HepG2 (cell line): ENCODE measurements at regions not wholly inside any gene's neighbourhood (a gene's known extent, or its start where the extent isn't known, plus 50 kb on each side); places are given as distances from the start of the nearest gene placed in this dataset.

Experiments used
- EHMT2 ChIP-seq: fragments of 200-600 bp; sonication (generic); IDR thresholded peaks from 2 replicates; pipeline ENCODE4 v1.7.0; 2017; ENCODE audit warnings: antibody characterized with exemption, low read depth, low read length, borderline replicate concordance
- EZH2 ChIP-seq: conservative IDR thresholded peaks from 2 replicates; pipeline ENCODE4 v1.6.1; 2012; ENCODE audit warnings: mild to moderate bottlenecking, low read depth, low read length, moderate library complexity
- FOXA3 ChIP-seq: IDR thresholded peaks from 2 replicates; pipeline ENCODE4 v1.6.1; 2016; ENCODE audit warnings: missing genetic modification reagents, missing compliant biosample characterization
- HES4 ChIP-seq: sonication (generic); formaldehyde crosslinking; IDR thresholded peaks from 2 replicates; pipeline ENCODE4 v1.9.0; 2021; ENCODE audit warnings: mild to moderate bottlenecking, missing genetic modification reagents, borderline replicate concordance
- HNRNPK ChIP-seq: fragments of 200-400 bp; formaldehyde crosslinking; IDR thresholded peaks from 2 replicates; pipeline ENCODE4 v1.6.1; 2018; ENCODE audit warnings: low read length, low read depth, moderate library complexity, mild to moderate bottlenecking; ENCODE audit not compliant: poor library complexity, severe bottlenecking
- NR2F1 ChIP-seq, 2 experiments: fragments of 450-650 bp in 1 of 2; formaldehyde crosslinking in 1 of 2; IDR thresholded peaks; 2 replicates each; pipeline versions ENCODE4 v1.5.0 to v1.6.1; 2016 to 2020; ENCODE audit warnings: mild to moderate bottlenecking in 1 of 2, missing compliant biosample characterization in 1 of 2, missing genetic modification reagents in 1 of 2, moderate library complexity in 1 of 2
- SCMH1 ChIP-seq: sonication (generic); formaldehyde crosslinking; IDR thresholded peaks from 2 replicates; pipeline ENCODE4 v1.9.0; 2021; ENCODE audit warnings: missing genetic modification reagents, mild to moderate bottlenecking, borderline replicate concordance
- SNRNP70 ChIP-seq: fragments of 200-400 bp; formaldehyde crosslinking; IDR thresholded peaks from 2 replicates; pipeline ENCODE4 v1.6.1; 2017; ENCODE audit warnings: mild to moderate bottlenecking, low read depth, low read length, moderate library complexity
- SRSF4 ChIP-seq: fragments of 200-400 bp; formaldehyde crosslinking; IDR thresholded peaks from one replicate; pipeline ENCODE4 v1.6.1; 2018; ENCODE audit warnings: mild to moderate bottlenecking, low read depth, low read length, moderate library complexity; ENCODE audit not compliant: poor library complexity, severe bottlenecking
- TAF1 ChIP-seq: sonication (generic); formaldehyde crosslinking; IDR thresholded peaks from 2 replicates; pipeline ENCODE4 v1.4.0; 2020; ENCODE audit warnings: missing genetic modification reagents
- WIZ ChIP-seq: sonication (generic); formaldehyde crosslinking; IDR thresholded peaks from 2 replicates; pipeline ENCODE4 v1.5.1; 2020; ENCODE audit warnings: mild to moderate bottlenecking, missing genetic modification reagents
- ZBTB1 ChIP-seq: sonication (generic); formaldehyde crosslinking; IDR thresholded peaks from 2 replicates; pipeline ENCODE4 v1.4.0; 2020; ENCODE audit warnings: missing genetic modification reagents, borderline replicate concordance
- ZBTB21 ChIP-seq: sonication (generic); formaldehyde crosslinking; IDR thresholded peaks from 2 replicates; pipeline ENCODE4 v1.4.0; 2020; ENCODE audit warnings: missing genetic modification reagents
- ZNF33B ChIP-seq: sonication (generic); formaldehyde crosslinking; IDR thresholded peaks from 2 replicates; pipeline ENCODE4 v1.5.1; 2020; ENCODE audit warnings: mild to moderate bottlenecking, missing genetic modification reagents
- ZNF343 ChIP-seq: sonication (generic); formaldehyde crosslinking; IDR thresholded peaks from 2 replicates; pipeline ENCODE4 v1.4.0; 2020; ENCODE audit warnings: mild to moderate bottlenecking, missing genetic modification reagents
- ZNF382 ChIP-seq: sonication (generic); formaldehyde crosslinking; IDR thresholded peaks from 2 replicates; pipeline ENCODE4 v1.5.0; 2020; ENCODE audit warnings: missing genetic modification reagents, mild to moderate bottlenecking, borderline replicate concordance
- ZNF598 ChIP-seq: sonication (generic); formaldehyde crosslinking; IDR thresholded peaks from 2 replicates; pipeline ENCODE4 v1.5.1; 2020; ENCODE audit warnings: mild to moderate bottlenecking, missing genetic modification reagents, borderline replicate concordance
- ZNF615 ChIP-seq: sonication (generic); formaldehyde crosslinking; IDR thresholded peaks from 2 replicates; pipeline ENCODE4 v1.5.0; 2020; ENCODE audit warnings: mild to moderate bottlenecking, missing genetic modification reagents, borderline replicate concordance
- ZNF703 ChIP-seq: sonication (generic); formaldehyde crosslinking; IDR thresholded peaks from 2 replicates; pipeline ENCODE4 v1.5.1; 2020; ENCODE audit warnings: missing genetic modification reagents, mild to moderate bottlenecking, moderate library complexity, borderline replicate concordance
- ZNF777 ChIP-seq: sonication (generic); formaldehyde crosslinking; IDR thresholded peaks from 2 replicates; pipeline ENCODE4 v1.4.0; 2020; ENCODE audit warnings: missing genetic modification reagents
- TF ChIP-seq, protein P1 (sequence below): IDR thresholded peaks from 2 replicates; pipeline ENCODE4 v1.6.1; 2016; ENCODE audit warnings: missing genetic modification reagents, missing compliant biosample characterization
- TF ChIP-seq, protein P2 (sequence below): sonication (generic); formaldehyde crosslinking; IDR thresholded peaks from 2 replicates; pipeline ENCODE4 v1.8.1; 2023; ENCODE audit warnings: mild to moderate bottlenecking, moderate library complexity, missing genetic modification reagents
- TF ChIP-seq, protein P3 (sequence below): sonication (generic); formaldehyde crosslinking; IDR thresholded peaks from 2 replicates; pipeline ENCODE4 v1.8.0; 2022; ENCODE audit warnings: missing genetic modification reagents, low read depth, mild to moderate bottlenecking, borderline replicate concordance
- TF ChIP-seq, protein P4 (sequence below): sonication (generic); formaldehyde crosslinking; IDR thresholded peaks from 2 replicates; pipeline ENCODE4 v1.8.1; 2023; ENCODE audit warnings: missing genetic modification reagents, mild to moderate bottlenecking, borderline replicate concordance
- TF ChIP-seq, protein P5 (sequence below): sonication (generic); formaldehyde crosslinking; IDR thresholded peaks from 2 replicates; pipeline ENCODE4 v1.4.0; 2020; ENCODE audit warnings: missing genetic modification reagents, borderline replicate concordance

DNA sequence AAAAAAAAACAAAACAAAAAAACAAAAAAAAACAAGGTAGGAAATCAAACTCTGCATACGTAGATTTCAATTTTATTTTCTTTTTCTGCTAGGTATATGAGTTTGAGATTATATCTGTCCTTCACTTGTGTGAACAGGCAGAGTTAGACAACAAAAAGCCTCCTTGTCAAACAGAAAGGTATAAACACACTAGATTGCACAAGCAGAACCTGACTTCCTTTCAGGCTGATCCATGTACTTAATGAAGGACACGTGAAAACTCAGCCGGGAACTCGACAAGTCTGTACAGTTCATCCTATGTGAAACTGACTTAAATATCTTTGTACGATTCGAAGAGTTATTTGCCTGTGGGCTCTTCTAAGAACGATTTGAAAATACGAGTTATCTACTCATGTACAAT lies 254.1 kb downstream of the ARL4A start (continued):
- no peak for TF ChIP-seq ZNF343 (CRISPR knock-in tag)
- TF ChIP-seq, protein P1, sequence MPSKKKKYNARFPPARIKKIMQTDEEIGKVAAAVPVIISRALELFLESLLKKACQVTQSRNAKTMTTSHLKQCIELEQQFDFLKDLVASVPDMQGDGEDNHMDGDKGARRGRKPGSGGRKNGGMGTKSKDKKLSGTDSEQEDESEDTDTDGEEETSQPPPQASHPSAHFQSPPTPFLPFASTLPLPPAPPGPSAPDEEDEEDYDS (CRISPR knock-in tag) = 0 out of 2 replicates have a peak, but pooled peaks have one; percentile 13
- TF ChIP-seq, protein P2, sequence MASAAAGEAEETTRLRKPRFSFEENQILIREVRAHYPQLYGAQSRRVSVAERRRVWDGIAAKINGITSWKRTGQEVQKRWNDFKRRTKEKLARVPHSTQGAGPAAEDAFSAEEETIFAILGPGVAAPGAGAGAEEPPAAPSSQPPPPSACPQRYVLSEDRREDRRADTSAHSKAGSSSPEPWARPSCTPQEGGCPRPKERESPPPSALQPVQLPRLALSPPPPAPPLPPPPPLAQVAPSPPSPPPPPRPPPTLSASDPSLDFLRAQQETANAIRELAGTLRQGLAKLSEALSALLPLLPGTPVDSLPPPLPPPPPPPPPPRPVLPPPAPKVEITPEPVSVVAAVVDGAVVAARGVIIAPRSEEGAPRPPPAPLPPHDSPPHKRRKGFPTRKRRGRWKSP = no peak
- no peak for TF ChIP-seq ZBTB1 (CRISPR knock-in tag)
- TF ChIP-seq, protein P3, sequence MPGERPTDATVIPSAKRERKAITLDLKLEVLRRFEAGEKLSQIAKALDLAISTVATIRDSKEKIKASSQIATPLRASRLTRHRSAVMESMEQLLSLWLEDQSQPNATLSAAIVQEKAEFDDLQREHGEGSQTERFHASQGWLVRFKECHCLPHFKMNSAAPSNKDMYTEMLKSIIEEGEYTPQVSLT (CRISPR knock-in tag) = no peak
- no peak for TF ChIP-seq SRSF4
- TF ChIP-seq, protein P4, sequence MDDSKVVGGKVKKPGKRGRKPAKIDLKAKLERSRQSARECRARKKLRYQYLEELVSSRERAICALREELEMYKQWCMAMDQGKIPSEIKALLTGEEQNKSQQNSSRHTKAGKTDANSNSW (CRISPR knock-in tag) = no peak
- no peak for TF ChIP-seq ZNF777 (CRISPR knock-in tag)
- TF ChIP-seq EHMT2 = no peak
- no peak for TF ChIP-seq ZNF33B (CRISPR knock-in tag)
- no peak for TF ChIP-seq HES4 (CRISPR knock-in tag)
- no peak for TF ChIP-seq ZNF703 (CRISPR knock-in tag)
- TF ChIP-seq, protein P5, sequence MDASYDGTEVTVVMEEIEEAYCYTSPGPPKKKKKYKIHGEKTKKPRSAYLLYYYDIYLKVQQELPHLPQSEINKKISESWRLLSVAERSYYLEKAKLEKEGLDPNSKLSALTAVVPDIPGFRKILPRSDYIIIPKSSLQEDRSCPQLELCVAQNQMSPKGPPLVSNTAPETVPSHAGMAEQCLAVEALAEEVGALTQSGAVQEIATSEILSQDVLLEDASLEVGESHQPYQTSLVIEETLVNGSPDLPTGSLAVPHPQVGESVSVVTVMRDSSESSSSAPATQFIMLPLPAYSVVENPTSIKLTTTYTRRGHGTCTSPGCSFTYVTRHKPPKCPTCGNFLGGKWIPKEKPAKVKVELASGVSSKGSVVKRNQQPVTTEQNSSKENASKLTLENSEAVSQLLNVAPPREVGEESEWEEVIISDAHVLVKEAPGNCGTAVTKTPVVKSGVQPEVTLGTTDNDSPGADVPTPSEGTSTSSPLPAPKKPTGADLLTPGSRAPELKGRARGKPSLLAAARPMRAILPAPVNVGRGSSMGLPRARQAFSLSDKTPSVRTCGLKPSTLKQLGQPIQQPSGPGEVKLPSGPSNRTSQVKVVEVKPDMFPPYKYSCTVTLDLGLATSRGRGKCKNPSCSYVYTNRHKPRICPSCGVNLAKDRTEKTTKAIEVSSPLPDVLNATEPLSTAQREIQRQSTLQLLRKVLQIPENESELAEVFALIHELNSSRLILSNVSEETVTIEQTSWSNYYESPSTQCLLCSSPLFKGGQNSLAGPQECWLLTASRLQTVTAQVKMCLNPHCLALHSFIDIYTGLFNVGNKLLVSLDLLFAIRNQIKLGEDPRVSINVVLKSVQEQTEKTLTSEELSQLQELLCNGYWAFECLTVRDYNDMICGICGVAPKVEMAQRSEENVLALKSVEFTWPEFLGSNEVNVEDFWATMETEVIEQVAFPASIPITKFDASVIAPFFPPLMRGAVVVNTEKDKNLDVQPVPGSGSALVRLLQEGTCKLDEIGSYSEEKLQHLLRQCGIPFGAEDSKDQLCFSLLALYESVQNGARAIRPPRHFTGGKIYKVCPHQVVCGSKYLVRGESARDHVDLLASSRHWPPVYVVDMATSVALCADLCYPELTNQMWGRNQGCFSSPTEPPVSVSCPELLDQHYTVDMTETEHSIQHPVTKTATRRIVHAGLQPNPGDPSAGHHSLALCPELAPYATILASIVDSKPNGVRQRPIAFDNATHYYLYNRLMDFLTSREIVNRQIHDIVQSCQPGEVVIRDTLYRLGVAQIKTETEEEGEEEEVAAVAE (CRISPR knock-in tag) = no peak; the same call in 1 of the 2 replicates
- no peak for TF ChIP-seq ZNF615 (CRISPR knock-in tag)
- no peak for TF ChIP-seq EZH2
- no peak for TF ChIP-seq SNRNP70
- no peak for TF ChIP-seq NR2F1 (CRISPR knock-in tag; IDR thresholded peaks at IDR 0.05)
- no peak for TF ChIP-seq SCMH1 (CRISPR knock-in tag)
- TF ChIP-seq ZNF598 (CRISPR knock-in tag) = no peak
- TF ChIP-seq WIZ = no peak
- TF ChIP-seq ZBTB21 (CRISPR knock-in tag) = no peak
- no peak for TF ChIP-seq TAF1 (CRISPR knock-in tag)
- no peak for TF ChIP-seq ZNF382 (CRISPR knock-in tag)
- TF ChIP-seq HNRNPK = no peak
- peak; percentile 94 for TF ChIP-seq FOXA3 (CRISPR knock-in tag)
